ENCODE measurements at regions not wholly inside any gene's neighbourhood (a gene's known extent, or its start where the extent isn't known, plus 50 kb on each side); places are given as distances from the start of the nearest gene placed in this dataset.
A peak's percentile ranks its signal among the peaks of the same experiment; 100 is the strongest.

GRCh38 chr7:9955138-9955537 lies 1018.5 kb upstream of the PHF14 start:
- TF ChIP-seq, protein P1, sequence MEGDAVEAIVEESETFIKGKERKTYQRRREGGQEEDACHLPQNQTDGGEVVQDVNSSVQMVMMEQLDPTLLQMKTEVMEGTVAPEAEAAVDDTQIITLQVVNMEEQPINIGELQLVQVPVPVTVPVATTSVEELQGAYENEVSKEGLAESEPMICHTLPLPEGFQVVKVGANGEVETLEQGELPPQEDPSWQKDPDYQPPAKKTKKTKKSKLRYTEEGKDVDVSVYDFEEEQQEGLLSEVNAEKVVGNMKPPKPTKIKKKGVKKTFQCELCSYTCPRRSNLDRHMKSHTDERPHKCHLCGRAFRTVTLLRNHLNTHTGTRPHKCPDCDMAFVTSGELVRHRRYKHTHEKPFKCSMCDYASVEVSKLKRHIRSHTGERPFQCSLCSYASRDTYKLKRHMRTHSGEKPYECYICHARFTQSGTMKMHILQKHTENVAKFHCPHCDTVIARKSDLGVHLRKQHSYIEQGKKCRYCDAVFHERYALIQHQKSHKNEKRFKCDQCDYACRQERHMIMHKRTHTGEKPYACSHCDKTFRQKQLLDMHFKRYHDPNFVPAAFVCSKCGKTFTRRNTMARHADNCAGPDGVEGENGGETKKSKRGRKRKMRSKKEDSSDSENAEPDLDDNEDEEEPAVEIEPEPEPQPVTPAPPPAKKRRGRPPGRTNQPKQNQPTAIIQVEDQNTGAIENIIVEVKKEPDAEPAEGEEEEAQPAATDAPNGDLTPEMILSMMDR (IDR thresholded peaks at IDR 0.05; ENCODE audit: low read depth, low read length), result peak; percentile 10; the same call in 1 of the 2 replicates
- TF ChIP-seq EZH2phosphoT487 (IDR thresholded peaks at IDR 0.05; ENCODE audit: low read depth), result no peak

Measured in OCI-LY3 (cell line).